NCI-H1417 (cell line): ENCODE measurements at regions not wholly inside any gene's neighbourhood (a gene's known extent, or its start where the extent isn't known, plus 50 kb on each side); places are given as distances from the start of the nearest gene placed in this dataset.
A peak's percentile ranks its signal among the peaks of the same experiment; 100 is the strongest.

ENCODE experiments used
- DNase-seq, 3 experiments: peaks; one replicate each; lab custom pipeline; 2025; lab: John Stamatoyannopoulos, UW

GRCh38 chr6:106721189-106721588 lies 91.8 kb downstream of the QRSL1 start:
- peak in 1 of 3 experiments; percentile 10 for DNase-seq
